K562 (cell line): ENCODE measurements at regions not wholly inside any gene's neighbourhood (a gene's known extent, or its start where the extent isn't known, plus 50 kb on each side); places are given as distances from the start of the nearest gene placed in this dataset.

Source experiments
- ATAC-seq: fragments of 200-7000 bp; cut with Tn5 transposase; 3 replicates; pipeline ENCODE4 v1.9.1; 2020; ENCODE audit warnings: moderate library complexity
- BruUV-seq: library from RNA; stranded (reverse); fragments of 400-500 nt; replicated peaks from 2 replicates; lab custom pipeline; 2021; lab: Mats Ljungman, UMichigan
- CTCF ChIA-PET: fragments of 300-600 bp; formaldehyde crosslinking; extraction: SDS; loops from one replicate; lab custom pipeline; 2021; ENCODE audit warnings: low intra/inter-chr PET ratio; lab: Yijun Ruan, JAX
- POLR2A ChIA-PET: fragments of 300-600, 350-650 bp; sonication (Branson Sonifier 250); formaldehyde crosslinking; extraction: SDS; loops from one replicate; lab custom pipeline; 2021; ENCODE audit warnings: antibody characterized with exemption, inconsistent platforms; lab: Yijun Ruan, JAX
- DNase-seq, 4 experiments: peaks; one replicate each; pipeline versions ENCODE4 v3.0.0 to v3.0.0-alpha.2; 2011 to 2018; ENCODE audit warnings: low spot score in 3 of 4, mixed read lengths in 3 of 4; ENCODE audit errors: extremely low read depth in 1 of 4
- FAIRE-seq: peaks from 2 replicates; lab custom pipeline; 2011; peaks lifted over from hg19 to GRCh38; lab: Jason Lieb, UNC
- H2AFZ ChIP-seq: 2 replicates; pipeline ENCODE4 v1.6.0; 2011; ENCODE audit warnings: low read depth, low read length, control low read depth, inconsistent platforms
- H3K27ac ChIP-seq: fragments of 200-600 bp; 3 replicates; pipeline ENCODE4 v1.8.0; 2011; ENCODE audit warnings: low read depth, mild to moderate bottlenecking, control low read depth, inconsistent platforms, low read length, moderate library complexity, mixed read lengths; ENCODE audit errors: extremely low read depth
- H3K27me3 ChIP-seq, 2 experiments: fragments of 300-600 bp in 1 of 2; 2 replicates in 1 of 2; 3 replicates in 1 of 2; pipeline versions ENCODE4 v1.6.0 to v1.8.0; 2011; ENCODE audit warnings: inconsistent platforms in 2 of 2, low read length in 2 of 2, mild to moderate bottlenecking in 1 of 2, mixed read lengths in 1 of 2, moderate library complexity in 1 of 2; ENCODE audit not compliant: control insufficient read depth in 2 of 2, insufficient read depth in 2 of 2
- H3K36me3 ChIP-seq: fragments of 300-600 bp; 3 replicates; pipeline ENCODE4 v1.8.0; 2011; ENCODE audit warnings: mild to moderate bottlenecking, low read length, inconsistent platforms; ENCODE audit not compliant: control insufficient read depth, insufficient read depth
- H3K4me1 ChIP-seq, 2 experiments: fragments of 200-600 bp in 1 of 2; replicated peaks in 1 of 2; 2 replicates in 1 of 2; 3 replicates in 1 of 2; pipeline versions ENCODE4 v1.5.1 to v1.8.0; 2011; ENCODE audit warnings: inconsistent platforms in 2 of 2, low read length in 2 of 2, mild to moderate bottlenecking in 1 of 2, mixed read lengths in 1 of 2, moderate library complexity in 1 of 2; ENCODE audit not compliant: control insufficient read depth in 2 of 2, insufficient read depth in 2 of 2
- H3K4me2 ChIP-seq: 2 replicates; pipeline ENCODE4 v1.6.1; 2011; ENCODE audit warnings: low read length, control low read depth, inconsistent platforms, mixed read lengths; ENCODE audit not compliant: insufficient read depth
- H3K4me3 ChIP-seq: fragments of 200-600 bp; sonication (generic), shearing (Covaris generic); 2 replicates; pipeline ENCODE4 v1.5.1; 2016; ENCODE audit warnings: control low read depth, inconsistent platforms
- H3K79me2 ChIP-seq: fragments of 200-600 bp; 3 replicates; pipeline ENCODE4 v1.8.0; 2011; ENCODE audit warnings: low read length, inconsistent platforms; ENCODE audit not compliant: control insufficient read depth, insufficient read depth
- H3K9ac ChIP-seq, 2 experiments: 2 replicates each; pipeline versions ENCODE4 v1.6.0 to v1.6.1; 2011; ENCODE audit warnings: low read depth in 2 of 2, low read length in 2 of 2, control low read depth in 1 of 2, inconsistent platforms in 1 of 2, mild to moderate bottlenecking in 1 of 2, mixed read lengths in 1 of 2; ENCODE audit not compliant: insufficient read depth in 1 of 2
- H3K9me1 ChIP-seq: one replicate; pipeline ENCODE4 v1.6.0; 2011; ENCODE audit warnings: inconsistent platforms, mild to moderate bottlenecking, low read length, moderate library complexity; ENCODE audit not compliant: control insufficient read depth, insufficient read depth
- H3K9me3 ChIP-seq: replicated peaks from 2 replicates; pipeline ENCODE4 v1.5.1; 2011; ENCODE audit warnings: low read depth, low read length, inconsistent platforms; ENCODE audit not compliant: control insufficient read depth, insufficient read depth
- H4K20me1 ChIP-seq: replicated peaks from 2 replicates; pipeline ENCODE4 v1.6.1; 2011; ENCODE audit warnings: low read length, inconsistent platforms, mixed read lengths; ENCODE audit not compliant: control insufficient read depth, insufficient read depth
- GTF3C2 ChIP-seq: IDR thresholded peaks from 3 replicates; pipeline ENCODE4 v1.6.1; 2011; ENCODE audit warnings: borderline replicate concordance, mild to moderate bottlenecking, moderate library complexity; ENCODE audit not compliant: insufficient read length; ENCODE audit errors: extremely low read depth
- OTX1 ChIP-seq: fragments of 450-650 bp; formaldehyde crosslinking; IDR thresholded peaks from 2 replicates; pipeline ENCODE4 v1.4.0; 2022; ENCODE audit warnings: mild to moderate bottlenecking
- RBM22 ChIP-seq: fragments of 200-400 bp; formaldehyde crosslinking; IDR thresholded peaks from 2 replicates; pipeline ENCODE4 v1.6.1; 2018; ENCODE audit warnings: low read length, low read depth; ENCODE audit not compliant: poor library complexity, severe bottlenecking
- ZKSCAN1 ChIP-seq: fragments of 150-350 bp; IDR thresholded peaks from 2 replicates; pipeline ENCODE4 v1.6.1; 2016; ENCODE audit warnings: low read depth, low read length
- ZNF354B ChIP-seq: fragments of 250-450 bp; sonication (Bioruptor Pico); IDR thresholded peaks from 2 replicates; pipeline ENCODE4 v1.4.0; 2020
- ZNF766 ChIP-seq: fragments of 200-800 bp; sonication (Bioruptor generic); conservative IDR thresholded peaks from 2 replicates; pipeline ENCODE4 v1.6.1; 2016; ENCODE audit warnings: missing genetic modification characterization, missing compliant biosample characterization
- WGBS: fragments of 100-300 bp; shearing (Covaris generic); methylation state at CpG from one replicate; pipeline ENCODE4 v1.1.6; 2016; ENCODE audit warnings: low coverage, mixed read lengths; ENCODE audit not compliant: insufficient coverage; ENCODE audit errors: missing lambda C conversion rate; 5-methylcytosine and 5-hydroxymethylcytosine counted together
- in situ Hi-C: fragments of 300-500 bp; cut with MboI; formaldehyde crosslinking; loops from 4 replicates; pipeline ENCODE4 v1.15.0; 2018; ENCODE audit warnings: inconsistent platforms, mixed read lengths
- intact Hi-C: fragments of 100-400 bp; cut with micrococcal nuclease; formaldehyde crosslinking; loops from 2 replicates; pipeline ENCODE4 v1.14.2; 2022
- TF ChIP-seq, protein P1 (sequence below), 2 experiments: IDR thresholded peaks; 2 replicates each; pipeline ENCODE4 v1.6.1; 2012; ENCODE audit warnings: improper control_type of control experiment in 2 of 2, low read depth in 2 of 2, low read length in 2 of 2, borderline replicate concordance in 1 of 2

- POLR2A ChIA-PET, result no interaction called here
- H3K27ac ChIP-seq, result no peak overlapping the region
- H3K9me1 ChIP-seq, result no peaks in the 10 kb centered on the region
- H3K4me3 ChIP-seq, result no peak overlapping the region
- FAIRE-seq, result no peak
- H3K9ac ChIP-seq, result no peak overlapping the region
- no TSS peak for BruUV-seq
- H2AFZ ChIP-seq, result no peak overlapping the region
- no peaks in the 10 kb centered on the region for H4K20me1 ChIP-seq
- H3K9me3 ChIP-seq, result no peaks in the 10 kb centered on the region; the same call in 1 of the 2 replicates
- no peaks in the 10 kb centered on the region for H3K36me3 ChIP-seq
- no peak for TF ChIP-seq ZNF354B (CRISPR knock-in tag)
- TF ChIP-seq OTX1 (CRISPR knock-in tag), result no peak
- no peak for TF ChIP-seq ZKSCAN1
- TF ChIP-seq ZNF766, result no peak
- no peak for TF ChIP-seq RBM22
- TF ChIP-seq, all 486 proteins: peak for 0
- Histone ChIP-seq H3K4me1 (no peaks in the 10 kb centered on the region), H3K27me3 (no peaks in the 10 kb centered on the region), H3K79me2 (no peaks in the 10 kb centered on the region), H3K4me2 (no peak overlapping the region)
- intact Hi-C loops (no loop called here), in situ Hi-C loops (no loop called here)
- 0% methylated on average over 5 of the region's 5 CpGs for WGBS
- CTCF ChIA-PET, result no interaction called here
- ATAC-seq (no peak), DNase-seq (no peak)
Observed at GRCh38 chr18:38076346-38077070, 510.9 kb upstream of the CELF4 start.

DNA sequence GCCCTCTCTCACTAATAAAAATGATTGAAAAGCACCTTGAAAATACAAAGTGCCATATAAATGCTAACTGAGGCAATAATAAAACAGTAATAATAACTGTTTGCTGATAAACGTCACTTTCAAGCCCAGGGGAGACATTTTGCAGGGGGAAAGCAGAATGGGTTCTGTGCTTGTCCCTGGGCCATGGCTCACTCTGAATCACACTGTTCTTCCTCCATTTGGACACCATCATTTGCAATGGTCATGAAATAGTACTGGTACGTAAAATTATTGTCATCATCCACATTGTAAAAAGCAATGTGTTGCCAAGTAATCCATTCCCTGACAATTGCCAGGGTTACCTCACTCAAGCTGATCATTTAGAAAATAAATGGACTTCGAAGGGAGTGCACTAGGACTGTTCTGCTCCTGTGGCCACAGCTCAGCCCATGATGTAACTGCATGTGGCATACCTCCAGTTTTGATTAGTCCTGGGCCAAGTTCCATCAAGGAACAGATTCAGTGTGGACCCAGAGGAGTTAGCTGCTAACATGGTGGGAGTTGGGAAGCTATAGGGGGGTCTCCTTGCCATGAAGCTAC, 508.8 kb upstream of the CELF4 start:
- CTCF ChIA-PET, result no interaction called here
- no peak for ATAC-seq
- H3K79me2 ChIP-seq, result no peaks in the 10 kb centered on the region
- no peak overlapping the region for H3K4me3 ChIP-seq
- in situ Hi-C loops (no loop called here), intact Hi-C loops (no loop called here)
- no peak overlapping the region for H3K9ac ChIP-seq
- 0% methylated on average over 3 of the region's 3 CpGs for whole genome bisulfite sequencing
- no peaks in the 10 kb centered on the region for H3K27me3 ChIP-seq
- no peak for FAIRE-seq
- no peaks in the 10 kb centered on the region for H3K36me3 ChIP-seq
- no peak overlapping the region for H3K27ac ChIP-seq
- H3K9me1 ChIP-seq, result no peaks in the 10 kb centered on the region
- no peak overlapping the region for H2AFZ ChIP-seq
- no peaks in the 10 kb centered on the region for H3K4me1 ChIP-seq
- no peaks in the 10 kb centered on the region for H4K20me1 ChIP-seq
- H3K4me2 ChIP-seq, result no peak overlapping the region
- H3K9me3 ChIP-seq, result no peaks in the 10 kb centered on the region; the same call in 1 of the 2 replicates
- no TSS peak for BruUV-seq
- POLR2A ChIA-PET, result no interaction called here
- DNase-seq, result no peak
- TF ChIP-seq, protein P1, sequence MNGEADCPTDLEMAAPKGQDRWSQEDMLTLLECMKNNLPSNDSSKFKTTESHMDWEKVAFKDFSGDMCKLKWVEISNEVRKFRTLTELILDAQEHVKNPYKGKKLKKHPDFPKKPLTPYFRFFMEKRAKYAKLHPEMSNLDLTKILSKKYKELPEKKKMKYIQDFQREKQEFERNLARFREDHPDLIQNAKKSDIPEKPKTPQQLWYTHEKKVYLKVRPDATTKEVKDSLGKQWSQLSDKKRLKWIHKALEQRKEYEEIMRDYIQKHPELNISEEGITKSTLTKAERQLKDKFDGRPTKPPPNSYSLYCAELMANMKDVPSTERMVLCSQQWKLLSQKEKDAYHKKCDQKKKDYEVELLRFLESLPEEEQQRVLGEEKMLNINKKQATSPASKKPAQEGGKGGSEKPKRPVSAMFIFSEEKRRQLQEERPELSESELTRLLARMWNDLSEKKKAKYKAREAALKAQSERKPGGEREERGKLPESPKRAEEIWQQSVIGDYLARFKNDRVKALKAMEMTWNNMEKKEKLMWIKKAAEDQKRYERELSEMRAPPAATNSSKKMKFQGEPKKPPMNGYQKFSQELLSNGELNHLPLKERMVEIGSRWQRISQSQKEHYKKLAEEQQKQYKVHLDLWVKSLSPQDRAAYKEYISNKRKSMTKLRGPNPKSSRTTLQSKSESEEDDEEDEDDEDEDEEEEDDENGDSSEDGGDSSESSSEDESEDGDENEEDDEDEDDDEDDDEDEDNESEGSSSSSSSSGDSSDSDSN (IDR thresholded peaks at IDR 0.05; ENCODE audit: borderline replicate concordance in 1 of 2, low read depth in 2 of 2, low read length in 2 of 2), result no peak
- no peak for TF ChIP-seq GTF3C2
